ENCODE measurements at regions not wholly inside any gene's neighbourhood (a gene's known extent, or its start where the extent isn't known, plus 50 kb on each side); places are given as distances from the start of the nearest gene placed in this dataset.
A peak's percentile ranks its signal among the peaks of the same experiment; 100 is the strongest.

DNA sequence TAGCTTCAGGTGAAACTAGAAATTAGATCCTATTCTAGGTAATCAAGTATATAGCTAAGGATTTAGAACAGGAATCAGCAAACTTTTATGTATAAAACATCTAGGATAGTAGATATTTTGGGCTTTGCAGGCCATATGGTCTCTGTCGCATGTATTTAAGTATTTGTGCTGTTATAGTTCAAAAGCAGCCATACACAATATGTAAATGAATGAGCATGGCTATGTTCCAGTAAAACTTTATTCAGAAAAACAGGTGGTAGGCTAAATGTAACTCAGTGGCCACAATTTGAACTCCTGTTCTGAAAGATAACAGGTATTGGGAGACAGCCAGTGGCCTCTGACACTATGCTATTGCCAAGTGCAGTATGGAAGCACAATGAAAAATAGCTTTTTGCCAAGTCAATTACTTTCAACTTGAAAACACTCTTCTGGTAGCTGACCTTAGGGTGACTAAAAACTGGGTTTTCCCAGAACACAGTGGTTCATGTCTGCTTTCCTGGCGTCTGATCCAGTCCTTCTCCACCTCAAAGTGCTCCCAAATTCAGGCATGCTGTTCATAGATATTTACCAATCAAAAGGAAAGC, 304.7 kb upstream of the SYT4 start:
- no peaks in the 10 kb centered on the region for H3K4me1 ChIP-seq (ENCODE audit: insufficient read depth)
- TF ChIP-seq CTCF (IDR thresholded peaks at IDR 0.05) (no peak), EP300 (IDR thresholded peaks at IDR 0.05) (no peak), POLR2A (IDR thresholded peaks at IDR 0.05) (no peak)
- intact Hi-C loops (cut with DNase I), result loop anchor here in 1 of 4 donors (10.0 kb wide), 1 partner anchor 1467 kb away; no protein-coding TSS in a partner anchor

GRCh38 chr18:43587538-43588153, 310.4 kb upstream of the SYT4 start:
- DNase-seq, result peak in 1 of 5 donors; percentile 15
- no peak overlapping the region for H3K4me3 ChIP-seq
- intact Hi-C loops (cut with DNase I), result loop anchor here in 1 of 4 donors (10.0 kb wide), 1 partner anchor 1473 kb away; no protein-coding TSS in a partner anchor
- no peaks in the 10 kb centered on the region for H3K36me3 ChIP-seq
- no peak for TF ChIP-seq POLR2A (IDR thresholded peaks at IDR 0.05)
- peak in 1 of 3 donors; percentile 48 for TF ChIP-seq CTCF (IDR thresholded peaks at IDR 0.05)
- TF ChIP-seq EP300 (IDR thresholded peaks at IDR 0.05), result no peak
- no peaks in the 10 kb centered on the region for H3K27me3 ChIP-seq
- no peak overlapping the region for H3K27ac ChIP-seq
- WGBS, 3 donors, result 0 to 3% (median 0%) methylated on average over 1 of the region's 1 CpG
- H3K9me3 ChIP-seq, result no peaks in the 10 kb centered on the region
- no peaks in the 10 kb centered on the region for H3K4me1 ChIP-seq (ENCODE audit: insufficient read depth)

More for the DNA sequence above, 304.7 kb upstream of the SYT4 start:
- no peak overlapping the region for H3K27ac ChIP-seq
- DNase-seq, result peak in 1 of 5 donors; percentile 19
- H3K4me3 ChIP-seq, result no peak overlapping the region
- WGBS, 3 donors, result 30 to 38% (median 37%) methylated on average over 2 of the region's 2 CpGs
- H3K9me3 ChIP-seq, result no peaks in the 10 kb centered on the region
- no peaks in the 10 kb centered on the region for H3K27me3 ChIP-seq
- H3K36me3 ChIP-seq, result no peaks in the 10 kb centered on the region

DNA sequence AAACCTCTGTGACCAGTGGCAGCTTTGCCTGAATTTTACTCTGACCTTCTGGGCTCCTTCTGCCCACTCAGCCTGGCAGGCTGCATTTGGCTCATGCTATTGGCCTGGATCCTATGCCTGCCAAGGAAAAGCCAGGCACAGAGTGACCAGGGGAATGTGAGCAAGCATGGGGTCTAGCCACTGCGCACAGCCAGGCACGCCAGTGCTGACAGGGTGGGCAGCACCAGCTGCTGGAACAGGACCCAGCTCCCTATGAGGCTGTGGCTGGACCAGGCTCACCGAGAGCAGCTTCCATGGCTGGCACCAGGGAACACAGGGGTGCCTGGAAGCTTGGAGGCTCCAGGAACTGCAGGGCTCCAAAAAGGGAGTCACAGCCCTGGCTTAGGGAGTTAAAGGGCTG, 311.5 kb upstream of the SYT4 start:
- H3K27me3 ChIP-seq, result no peaks in the 10 kb centered on the region
- H3K27ac ChIP-seq, result no peak overlapping the region
- no peaks in the 10 kb centered on the region for H3K9me3 ChIP-seq
- TF ChIP-seq CTCF (IDR thresholded peaks at IDR 0.05) (no peak), EP300 (IDR thresholded peaks at IDR 0.05) (no peak), POLR2A (IDR thresholded peaks at IDR 0.05) (no peak)
- no peak for DNase-seq
- H3K4me3 ChIP-seq, result no peak overlapping the region
- WGBS, 3 donors, result 88 to 95% (median 91%) methylated on average over 3 of the region's 3 CpGs
- intact Hi-C loops (cut with DNase I), result loop anchor here in 1 of 4 donors (10.0 kb wide), 1 partner anchor 1474 kb away; no protein-coding TSS in a partner anchor
- H3K4me1 ChIP-seq (ENCODE audit: insufficient read depth), result no peaks in the 10 kb centered on the region
- H3K36me3 ChIP-seq, result no peaks in the 10 kb centered on the region

DNA sequence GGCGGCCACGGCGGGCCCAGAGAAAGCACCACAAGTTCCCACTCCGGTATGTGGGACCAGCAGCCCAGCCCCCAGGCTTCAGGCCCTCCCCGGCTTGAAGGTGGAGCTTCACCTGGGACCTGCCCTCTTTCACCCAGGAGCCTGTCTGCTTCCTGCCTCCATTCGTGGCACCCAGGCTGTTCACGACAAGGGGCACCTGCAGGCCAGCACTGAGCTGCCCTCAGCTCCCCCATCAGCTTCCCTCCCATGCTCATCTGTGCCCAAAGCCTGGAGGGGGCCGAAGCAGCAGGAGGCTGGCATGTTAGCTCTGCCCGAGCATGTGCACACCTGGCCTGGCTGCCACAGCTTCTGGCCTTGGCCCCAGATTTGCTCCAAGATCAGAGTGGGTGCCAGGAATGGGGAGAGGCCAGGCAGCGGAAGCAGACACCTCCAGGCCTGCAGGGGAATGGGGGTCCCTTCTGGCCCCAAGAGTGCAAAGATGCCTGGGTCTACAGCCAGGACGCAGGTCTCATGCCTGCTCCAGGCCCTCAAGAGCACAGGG, 312.4 kb upstream of the SYT4 start:
- Histone ChIP-seq H3K4me3 (no peak overlapping the region), H3K36me3 (no peaks in the 10 kb centered on the region), H3K9me3 (no peaks in the 10 kb centered on the region), H3K4me1 (ENCODE audit: insufficient read depth) (no peaks in the 10 kb centered on the region), H3K27ac (no peak overlapping the region), H3K27me3 (no peaks in the 10 kb centered on the region)
- no peak for DNase-seq
- intact Hi-C loops (cut with DNase I), result loop anchor here in 1 of 4 donors (10.0 kb wide), 1 partner anchor 1475 kb away; no protein-coding TSS in a partner anchor
- 87 to 88% (median 87%) methylated on average over 10 to 11 of the region's 11 CpGs for WGBS, 3 donors
- TF ChIP-seq POLR2A (IDR thresholded peaks at IDR 0.05), result no peak
